ENCODE measurements at regions not wholly inside any gene's neighbourhood (a gene's known extent, or its start where the extent isn't known, plus 50 kb on each side); places are given as distances from the start of the nearest gene placed in this dataset.

- Histone ChIP-seq H3K27me3 (replicated peaks in 1 of 7) (no peaks in the 10 kb centered on the region), H3K36me3 (no peaks in the 10 kb centered on the region), H3K9me3 (peaks cover 0 to 48% (median 22%) of the 10 kb centered on the region in 8 donors), H3K4me3 (no peak overlapping the region), H3K27ac (no peak overlapping the region), H3K4me1 (no peaks in the 10 kb centered on the region)
- intact Hi-C loops (cut with DNase I; ENCODE audit: low total_unique reads) = no loop called here
- no peak for DNase-seq
- TF ChIP-seq CTCF (IDR thresholded peaks at IDR 0.05 in 8 of 11, conservative IDR thresholded peaks at IDR 0.05 in 3 of 11) = no peak
- no peak for TF ChIP-seq POLR2A (IDR thresholded peaks at IDR 0.05)
- no peak for TF ChIP-seq POLR2AphosphoS5 (IDR thresholded peaks at IDR 0.05)
- WGBS, 5 donors = 64 to 91% (median 84%) methylated on average over 3 of the region's 3 CpGs
Observed at GRCh38 chr12:128205145-128205544, 61.8 kb upstream of the TMEM132C start.

- Histone ChIP-seq H3K27ac (no peak overlapping the region), H3K4me1 (no peaks in the 10 kb centered on the region), H3K36me3 (no peaks in the 10 kb centered on the region), H3K4me3 (no peak overlapping the region), H3K9me3 (peaks cover 0 to 48% (median 20%) of the 10 kb centered on the region in 8 donors), H3K27me3 (replicated peaks in 1 of 7) (no peaks in the 10 kb centered on the region)
- TF ChIP-seq POLR2A (IDR thresholded peaks at IDR 0.05) (no peak), POLR2AphosphoS5 (IDR thresholded peaks at IDR 0.05) (no peak), CTCF (IDR thresholded peaks at IDR 0.05 in 8 of 11, conservative IDR thresholded peaks at IDR 0.05 in 3 of 11) (no peak)
- intact Hi-C loops (cut with DNase I; ENCODE audit: low total_unique reads) = no loop called here
- no peak for DNase-seq
- 82 to 97% (median 94%) methylated on average over 7 of the region's 7 CpGs for WGBS, 5 donors
Observed at GRCh38 chr12:128205758-128206157, 61.2 kb upstream of the TMEM132C start.

Small RNA genes in the stretch of these regions (small RNA-seq; reads per million reads assigned to genes)
- gene AC006065.2 = 0 reads per million in 4 donors
- 0 reads per million in 4 donors for gene AC073913.2
- 0 reads per million in 4 donors for gene HSPE1P20
- gene RF00019 = 0 reads per million in 4 donors
- 0 reads per million in 4 donors for gene RNU1-104P
